PC-3 (cell line): ENCODE measurements at regions not wholly inside any gene's neighbourhood (a gene's known extent, or its start where the extent isn't known, plus 50 kb on each side); places are given as distances from the start of the nearest gene placed in this dataset.

Experiments
- ATAC-seq: fragments of 200-7000 bp; cut with Tn5 transposase; 2 replicates; pipeline ENCODE4 v1.9.1; 2020; ENCODE audit warnings: mild to moderate bottlenecking, moderate library complexity
- BruUV-seq: library from RNA; stranded (reverse); fragments of 400-500 nt; replicated peaks from 2 replicates; lab custom pipeline; 2021; lab: Mats Ljungman, UMichigan
- CTCF ChIA-PET: fragments of 300-600 bp; sonication (Branson Sonifier 250); formaldehyde crosslinking; loops from one replicate; lab custom pipeline; 2022; ENCODE audit warnings: antibody characterized with exemption; lab: Charles Lee
- POLR2A ChIA-PET: fragments of 300-600 bp; sonication (Branson Sonifier 250); formaldehyde crosslinking; loops from one replicate; lab custom pipeline; 2022; ENCODE audit warnings: antibody characterized with exemption; ENCODE audit not compliant: unreplicated experiment; lab: Charles Lee
- DNase-seq: peaks from one replicate; pipeline ENCODE4 v3.0.0-alpha.2; 2015
- H2AFZ ChIP-seq: fragments of 300-600 bp; sonication (generic); 2 replicates; pipeline ENCODE4 v1.6.0; 2016; ENCODE audit warnings: antibody characterized with exemption, low read length
- H3F3A ChIP-seq: fragments of 300-600 bp; sonication (generic); one replicate; pipeline ENCODE4 v1.6.0; 2017; ENCODE audit warnings: antibody characterized with exemption, low read length, control low read depth, mild to moderate bottlenecking; ENCODE audit not compliant: unreplicated experiment
- H3K27ac ChIP-seq: fragments of 300-600 bp; sonication (generic); 2 replicates; pipeline ENCODE4 v1.5.1; 2016; ENCODE audit warnings: mild to moderate bottlenecking, low read length
- H3K27me3 ChIP-seq: fragments of 300-600 bp; sonication (generic); 2 replicates; pipeline ENCODE4 v1.6.1; 2016; ENCODE audit warnings: low read length, mixed read lengths
- H3K36me3 ChIP-seq: fragments of 300-600 bp; sonication (generic); 2 replicates; pipeline ENCODE4 v1.6.1; 2016; ENCODE audit warnings: low read depth, mixed run types, low read length, mixed read lengths
- H3K4me1 ChIP-seq: fragments of 300-600 bp; sonication (generic); 2 replicates; pipeline ENCODE4 v1.5.1; 2016; ENCODE audit warnings: low read length; ENCODE audit not compliant: insufficient read depth
- H3K4me2 ChIP-seq: fragments of 300-600 bp; sonication (generic); 2 replicates; pipeline ENCODE4 v1.6.0; 2016; ENCODE audit warnings: low read length
- H3K4me3 ChIP-seq: fragments of 300-600 bp; sonication (generic); 2 replicates; pipeline ENCODE4 v1.5.1; 2016; ENCODE audit warnings: mild to moderate bottlenecking, low read length, mixed read lengths
- H3K79me2 ChIP-seq: fragments of 300-600 bp; sonication (generic); 2 replicates; pipeline ENCODE4 v1.6.1; 2017; ENCODE audit warnings: low read length, mixed read lengths
- H3K9ac ChIP-seq: fragments of 300-600 bp; sonication (generic); 2 replicates; pipeline ENCODE4 v1.6.0; 2016; ENCODE audit warnings: mild to moderate bottlenecking, low read length
- H3K9me2 ChIP-seq: fragments of 300-600 bp; sonication (generic); replicated peaks from 2 replicates; pipeline ENCODE4 v1.6.1; 2016; ENCODE audit warnings: mixed run types, low read length, mixed read lengths
- H3K9me3 ChIP-seq: fragments of 300-600 bp; sonication (generic); 2 replicates; pipeline ENCODE4 v1.6.1; 2016; ENCODE audit warnings: low read length, mixed read lengths
- H4K20me1 ChIP-seq: fragments of 300-600 bp; sonication (generic); 2 replicates; pipeline ENCODE4 v1.6.1; 2016; ENCODE audit warnings: low read length, mixed read lengths
- EZH2 ChIP-seq: fragments of 300-600 bp; sonication (generic); IDR thresholded peaks from one replicate; pipeline ENCODE4 v1.6.1; 2017; ENCODE audit warnings: antibody characterized with exemption, mild to moderate bottlenecking, low read length; ENCODE audit not compliant: unreplicated experiment
- EZH2phosphoT487 ChIP-seq: fragments of 300-600 bp; sonication (generic); IDR thresholded peaks from 2 replicates; pipeline ENCODE4 v1.6.1; 2018; ENCODE audit warnings: mild to moderate bottlenecking, antibody characterized with exemption, low read length, borderline replicate concordance
- intact Hi-C: fragments of 100-400 bp; cut with micrococcal nuclease; formaldehyde crosslinking; loops from 2 replicates; pipeline ENCODE4 v1.9.0; 2023
- TF ChIP-seq, protein P1 (sequence below): fragments of 300-600 bp; sonication (generic); conservative IDR thresholded peaks from 2 replicates; pipeline ENCODE4 v1.5.1; 2017; ENCODE audit warnings: antibody characterized with exemption, low read depth, mild to moderate bottlenecking, low read length

DNA sequence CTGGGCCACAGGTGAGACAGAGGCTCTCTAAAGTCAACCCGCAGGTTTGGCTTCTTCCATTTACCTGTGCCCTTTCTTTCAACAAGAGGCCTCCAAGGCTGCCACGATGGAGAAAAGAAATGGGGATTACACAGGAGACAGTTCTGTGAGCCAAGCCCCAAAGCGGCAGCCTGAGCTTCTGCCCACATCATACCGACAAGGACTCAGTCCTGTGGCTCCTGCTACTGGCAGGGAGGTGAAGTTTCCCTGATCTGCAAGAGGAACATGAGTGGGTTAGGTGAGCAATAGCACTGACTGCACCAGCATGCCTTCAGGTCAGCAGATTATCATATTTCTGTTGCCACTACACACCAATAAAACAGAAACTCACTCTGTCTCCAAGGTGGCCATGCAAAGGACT lies 800.0 kb downstream of the KCNJ18 start:
- TF ChIP-seq EZH2phosphoT487 (no peak), EZH2 (no peak)
- TF ChIP-seq, protein P1, sequence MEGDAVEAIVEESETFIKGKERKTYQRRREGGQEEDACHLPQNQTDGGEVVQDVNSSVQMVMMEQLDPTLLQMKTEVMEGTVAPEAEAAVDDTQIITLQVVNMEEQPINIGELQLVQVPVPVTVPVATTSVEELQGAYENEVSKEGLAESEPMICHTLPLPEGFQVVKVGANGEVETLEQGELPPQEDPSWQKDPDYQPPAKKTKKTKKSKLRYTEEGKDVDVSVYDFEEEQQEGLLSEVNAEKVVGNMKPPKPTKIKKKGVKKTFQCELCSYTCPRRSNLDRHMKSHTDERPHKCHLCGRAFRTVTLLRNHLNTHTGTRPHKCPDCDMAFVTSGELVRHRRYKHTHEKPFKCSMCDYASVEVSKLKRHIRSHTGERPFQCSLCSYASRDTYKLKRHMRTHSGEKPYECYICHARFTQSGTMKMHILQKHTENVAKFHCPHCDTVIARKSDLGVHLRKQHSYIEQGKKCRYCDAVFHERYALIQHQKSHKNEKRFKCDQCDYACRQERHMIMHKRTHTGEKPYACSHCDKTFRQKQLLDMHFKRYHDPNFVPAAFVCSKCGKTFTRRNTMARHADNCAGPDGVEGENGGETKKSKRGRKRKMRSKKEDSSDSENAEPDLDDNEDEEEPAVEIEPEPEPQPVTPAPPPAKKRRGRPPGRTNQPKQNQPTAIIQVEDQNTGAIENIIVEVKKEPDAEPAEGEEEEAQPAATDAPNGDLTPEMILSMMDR: no peak
- Histone ChIP-seq H3K9me2 (no peaks in the 10 kb centered on the region), H3K27me3 (no peaks in the 10 kb centered on the region), H3K36me3 (no peaks in the 10 kb centered on the region), H3K4me3 (no peak overlapping the region), H3K4me1 (no peaks in the 10 kb centered on the region), H3K4me2 (no peak overlapping the region), H2AFZ (no peak overlapping the region), H3K27ac (no peak overlapping the region), H3K9ac (no peak overlapping the region), H3K9me3 (0 out of 2 replicates have a peak, but pooled peaks cover 5% of the 10 kb centered on the region), H4K20me1 (no peaks in the 10 kb centered on the region), H3F3A (no peaks in the 10 kb centered on the region), H3K79me2 (no peaks in the 10 kb centered on the region)
- ATAC-seq: no peak
- no peak for DNase-seq
- ChIA-PET CTCF (no interaction called here), POLR2A (no interaction called here)
- BruUV-seq: no TSS peak
- intact Hi-C loops: no loop called here

DNA sequence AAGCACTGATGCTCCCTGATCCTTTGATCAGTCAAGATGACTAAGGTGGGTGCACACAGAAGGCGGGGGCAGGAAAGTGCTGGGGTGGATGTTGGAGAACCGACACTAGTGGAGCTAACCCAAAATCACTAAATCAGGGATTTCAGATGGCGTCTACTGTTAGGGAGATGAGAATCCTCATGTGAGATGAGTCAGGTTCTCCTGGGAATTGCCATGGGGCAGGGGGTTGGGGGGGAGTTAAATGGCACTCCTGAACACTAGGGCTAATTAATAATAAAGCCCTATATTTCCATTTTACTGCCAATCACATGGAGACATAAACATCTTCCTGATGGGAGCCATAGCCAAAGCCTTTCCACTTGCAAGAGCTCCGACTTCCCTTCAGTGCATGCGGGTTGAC lies 804.1 kb downstream of the KCNJ18 start:
- Histone ChIP-seq H3K9me3 (0 out of 2 replicates have a peak, but pooled peaks cover 5% of the 10 kb centered on the region), H3K4me3 (no peak overlapping the region), H3K9me2 (no peaks in the 10 kb centered on the region), H3K79me2 (no peaks in the 10 kb centered on the region), H3F3A (no peaks in the 10 kb centered on the region), H3K9ac (no peak overlapping the region), H3K36me3 (no peaks in the 10 kb centered on the region), H4K20me1 (no peaks in the 10 kb centered on the region), H2AFZ (no peak overlapping the region), H3K27ac (no peak overlapping the region), H3K4me2 (no peak overlapping the region), H3K27me3 (no peaks in the 10 kb centered on the region), H3K4me1 (no peaks in the 10 kb centered on the region)
- ChIA-PET CTCF (no interaction called here), POLR2A (no interaction called here)
- no peak for DNase-seq
- intact Hi-C loops: no loop called here
- ATAC-seq: no peak
- TF ChIP-seq, protein P1: no peak
- BruUV-seq: no TSS peak

DNA sequence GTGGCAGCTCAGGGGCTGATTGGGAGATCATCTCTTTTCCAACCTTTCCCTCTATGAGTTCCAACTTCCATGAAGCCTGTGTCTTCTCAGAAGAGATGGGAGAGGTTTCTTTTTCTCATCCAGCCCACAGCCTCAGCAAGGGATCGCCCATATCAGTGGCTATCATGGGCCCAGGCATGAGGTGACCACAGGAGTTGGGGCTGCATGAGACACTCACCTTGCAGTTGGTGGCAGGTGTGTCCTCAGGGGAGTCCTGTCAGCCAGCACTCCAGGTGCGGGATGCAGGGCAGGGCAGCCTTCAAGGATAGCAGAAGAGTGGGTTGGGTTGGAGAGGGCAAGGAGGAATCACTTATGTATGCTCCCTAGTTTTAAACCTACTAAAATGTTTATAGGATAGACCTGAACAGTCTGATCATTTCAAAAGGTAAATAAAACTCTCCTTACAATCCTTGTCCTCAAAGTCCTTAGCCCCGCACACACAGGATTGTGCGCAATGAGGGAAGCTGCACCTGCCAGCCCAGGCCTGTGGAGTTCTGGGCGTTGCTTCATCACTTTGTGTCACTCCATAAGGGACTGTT lies 811.1 kb downstream of the KCNJ18 start:
- Histone ChIP-seq H3K9ac (no peak overlapping the region), H3K4me3 (no peak overlapping the region), H3K27ac (no peak overlapping the region), H3F3A (no peaks in the 10 kb centered on the region), H3K27me3 (no peaks in the 10 kb centered on the region), H2AFZ (no peak overlapping the region), H4K20me1 (no peaks in the 10 kb centered on the region), H3K36me3 (no peaks in the 10 kb centered on the region), H3K4me1 (no peaks in the 10 kb centered on the region), H3K9me3 (0 out of 2 replicates have a peak, but pooled peaks cover 1% of the 10 kb centered on the region), H3K9me2 (no peaks in the 10 kb centered on the region), H3K79me2 (no peaks in the 10 kb centered on the region), H3K4me2 (no peak overlapping the region)
- TF ChIP-seq, protein P1: no peak
- no peak for TF ChIP-seq EZH2phosphoT487
- TF ChIP-seq EZH2: no peak
- CTCF ChIA-PET: no interaction called here
- BruUV-seq: no TSS peak
- no peak for DNase-seq
- intact Hi-C loops: no loop called here
- ATAC-seq: no peak
- POLR2A ChIA-PET: no interaction called here
